Psoas muscle (tissue), 7 donors: ENCODE measurements at regions not wholly inside any gene's neighbourhood (a gene's known extent, or its start where the extent isn't known, plus 50 kb on each side); places are given as distances from the start of the nearest gene placed in this dataset.

Experiments
- ATAC-seq, 4 donors: fragments of 200-7000 bp; cut with Tn5 transposase; one replicate each; pipeline ENCODE4 v1.9.1; 2020; ENCODE audit warnings: moderate library complexity in 3 of 4, mild to moderate bottlenecking in 2 of 4
- DNase-seq, 2 donors: peaks; one replicate each; pipeline ENCODE4 v3.0.0-alpha.2; 2020
- H3K27ac ChIP-seq: fragments of 200-600 bp; one replicate; pipeline ENCODE4 v1.8.0; 2022
- H3K27me3 ChIP-seq, 3 donors: fragments of 200-600 bp in 1 of 3; one replicate each; pipeline versions ENCODE4 v1.6.1 to v1.8.0; 2013 to 2022; ENCODE audit warnings: low read length in 2 of 3, mild to moderate bottlenecking in 2 of 3, moderate library complexity in 1 of 3; ENCODE audit not compliant: insufficient read depth in 3 of 3
- H3K36me3 ChIP-seq, 2 donors: fragments of 200-600 bp in 1 of 2; one replicate each; pipeline versions ENCODE4 v1.6.1 to v1.8.0; 2013 to 2022; ENCODE audit warnings: low read depth in 1 of 2, mild to moderate bottlenecking in 1 of 2, moderate library complexity in 1 of 2; ENCODE audit not compliant: insufficient read depth in 1 of 2
- H3K4me1 ChIP-seq: fragments of 200-600 bp; one replicate; pipeline ENCODE4 v1.8.0; 2022
- H3K4me3 ChIP-seq: fragments of 200-600 bp; one replicate; pipeline ENCODE4 v1.8.0; 2022; ENCODE audit warnings: mild to moderate bottlenecking
- H3K9me3 ChIP-seq: fragments of 200-600 bp; one replicate; pipeline ENCODE4 v1.8.0; 2022
- CTCF ChIP-seq: fragments of 200-600 bp; IDR thresholded peaks from one replicate; pipeline ENCODE4 v1.8.0; 2022; ENCODE audit warnings: antibody characterized with exemption
- WGBS, 3 donors: extraction: QIAGEN DNeasy Blood & Tissue Kit; methylation state at CpG; one replicate each; pipeline versions ENCODE4 v1.1.6 to v1.1.7; 2013; 5-methylcytosine and 5-hydroxymethylcytosine counted together
- intact Hi-C, 2 donors: fragments of 100-400 bp; cut with DNase I; formaldehyde crosslinking; loops; one replicate each; pipeline versions ENCODE4 v1.11.0 to v1.14.2; 2022
- donor health status: healthy with polysubstance abuse.
- donor health status: DM: no; HTN: no; CAD: no; lungs with moderate emphysema.
- donor health status: Bipolar disorder and iron deficiency.
- donor health status: healthy.
- donor health status: DM: yes; HTN: yes; CAD: no.
- donor health status: DM: no; HTN: no; CAD: no.
- donor health status: DM: yes; HTN: yes; CAD: no.

GRCh38 chr9:89892920-89893319 lies 288.1 kb downstream of the GADD45G start:
- ATAC-seq (no peak), DNase-seq (no peak)
- TF ChIP-seq CTCF, result no peak
- H3K27ac ChIP-seq, result no peak overlapping the region
- 92 to 99% (median 94%) methylated on average over 6 of the region's 6 CpGs for WGBS, 3 donors
- H3K4me1 ChIP-seq, result peaks cover 18% of the 10 kb centered on the region
- no peaks in the 10 kb centered on the region for H3K27me3 ChIP-seq
- H3K4me3 ChIP-seq, result no peak overlapping the region
- intact Hi-C loops, result no loop called here
- no peaks in the 10 kb centered on the region for H3K9me3 ChIP-seq
- H3K36me3 ChIP-seq, result no peaks in the 10 kb centered on the region

GRCh38 chr9:89893886-89894285 lies 289.1 kb downstream of the GADD45G start:
- WGBS, 3 donors, result 90 to 98% (median 94%) methylated on average over 2 of the region's 2 CpGs
- no peaks in the 10 kb centered on the region for H3K27me3 ChIP-seq

GRCh38 chr9:89896806-89897340 lies 292.1 kb downstream of the GADD45G start:
- Histone ChIP-seq H3K4me3 (no peak overlapping the region), H3K27me3 (no peaks in the 10 kb centered on the region), H3K4me1 (peaks cover 7% of the 10 kb centered on the region), H3K27ac (no peak overlapping the region), H3K36me3 (no peaks in the 10 kb centered on the region), H3K9me3 (no peaks in the 10 kb centered on the region)
- no peak for TF ChIP-seq CTCF
- DNase-seq, result no peak
- ATAC-seq, result no peak
- 93 to 96% (median 94%) methylated on average over 5 of the region's 5 CpGs for WGBS, 3 donors
- intact Hi-C loops, result no loop called here

More at GRCh38 chr9:89893886-89894285, 289.1 kb downstream of the GADD45G start:
- intact Hi-C loops, result no loop called here
- DNase-seq (no peak), ATAC-seq (no peak)
- no peak overlapping the region for H3K27ac ChIP-seq
- peaks cover 18% of the 10 kb centered on the region for H3K4me1 ChIP-seq
- no peak overlapping the region for H3K4me3 ChIP-seq
- H3K9me3 ChIP-seq, result no peaks in the 10 kb centered on the region
- no peak for TF ChIP-seq CTCF
- H3K36me3 ChIP-seq, result no peaks in the 10 kb centered on the region

GRCh38 chr9:89899573-89899972 lies 294.8 kb downstream of the GADD45G start:
- Histone ChIP-seq H3K4me1 (peaks cover 14% of the 10 kb centered on the region), H3K27me3 (no peaks in the 10 kb centered on the region), H3K36me3 (no peaks in the 10 kb centered on the region), H3K27ac (no peak overlapping the region), H3K9me3 (no peaks in the 10 kb centered on the region), H3K4me3 (no peak overlapping the region)
- no peak for DNase-seq
- no peak for TF ChIP-seq CTCF
- no peak for ATAC-seq
- WGBS, 3 donors, result 49 to 53% (median 49%) methylated on average over 3 of the region's 3 CpGs
- intact Hi-C loops, result no loop called here

- Histone ChIP-seq H3K4me1 (peaks cover 14% of the 10 kb centered on the region), H3K27me3 (no peaks in the 10 kb centered on the region), H3K9me3 (no peaks in the 10 kb centered on the region), H3K4me3 (no peak overlapping the region), H3K36me3 (no peaks in the 10 kb centered on the region), H3K27ac (no peak overlapping the region)
- TF ChIP-seq CTCF, result no peak
- no peak for ATAC-seq
- WGBS, 3 donors, result 77 to 86% (median 78%) methylated on average over 4 of the region's 4 CpGs
- no peak for DNase-seq
- intact Hi-C loops, result no loop called here
These were observed 297.1 kb downstream of the GADD45G start for GRCh38 chr9:89901920-89902319.
